ENCODE measurements at regions not wholly inside any gene's neighbourhood (a gene's known extent, or its start where the extent isn't known, plus 50 kb on each side); places are given as distances from the start of the nearest gene placed in this dataset.

DNA sequence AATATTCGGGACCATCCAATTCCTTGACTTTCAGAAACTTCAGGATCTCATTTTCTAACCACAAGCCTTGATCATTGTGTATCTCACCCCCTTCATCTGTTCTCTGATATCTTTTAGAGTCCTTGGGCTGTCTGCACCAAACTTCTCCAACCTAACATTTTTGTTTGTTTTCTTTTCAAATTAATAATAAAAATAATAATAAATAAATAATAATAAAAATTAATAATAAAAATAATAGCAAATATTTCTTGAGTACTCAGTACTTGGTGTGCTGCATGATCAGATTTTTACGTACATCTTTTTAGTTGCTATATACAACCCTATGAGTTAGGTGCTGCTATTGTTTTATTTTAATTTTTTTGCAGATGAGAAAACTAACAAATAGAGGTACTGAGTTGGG is 70.2 kb upstream of the TPRG1 start:
- Histone ChIP-seq H4K8ac (ENCODE audit: low read length) (no peak overlapping the region), H3K14ac (ENCODE audit: low read length in 2 of 2) (no peak overlapping the region), H2AK5ac (ENCODE audit: low read length, severe bottlenecking) (no peak overlapping the region), H3K23ac (ENCODE audit: low read length in 2 of 2) (no peak overlapping the region), H2BK15ac (ENCODE audit: low read depth, poor library complexity, severe bottlenecking) (no peak overlapping the region), H3K4me2 (ENCODE audit: low read length, poor library complexity, severe bottlenecking) (no peak overlapping the region), H2BK12ac (ENCODE audit: low read length in 2 of 2) (no peak overlapping the region), H3K27ac (ENCODE audit: low read length, poor library complexity, severe bottlenecking) (no peak overlapping the region), H3K4me1 (ENCODE audit: control insufficient read depth, insufficient read depth, low read depth, low read length) (no peaks in the 10 kb centered on the region), H2AFZ (ENCODE audit: low read depth, low read length) (no peak overlapping the region), H3K27me3 (ENCODE audit: control insufficient read depth in 1 of 2, insufficient read depth in 1 of 2, low read length in 2 of 2) (peaks cover 0 to 5% of the 10 kb centered on the region in 2 experiments), H3K9me3 (ENCODE audit: control insufficient read depth, low read length) (no peaks in the 10 kb centered on the region), H3K4me3 (ENCODE audit: insufficient read depth in 1 of 2, low read depth in 1 of 2, low read length in 2 of 2) (no peak overlapping the region), H2BK5ac (ENCODE audit: low read depth, low read length, poor library complexity, severe bottlenecking) (no peak overlapping the region), H3K18ac (ENCODE audit: low read depth in 1 of 2, low read length in 2 of 2) (no peak overlapping the region), H3K9ac (ENCODE audit: low read length) (no peak overlapping the region), H4K91ac (ENCODE audit: low read length) (no peak overlapping the region), H3K4ac (ENCODE audit: low read depth in 1 of 2, low read length in 2 of 2) (no peak overlapping the region), H3K79me1 (replicated peaks; ENCODE audit: low read length, poor library complexity, severe bottlenecking) (no peaks in the 10 kb centered on the region), H3K36me3 (ENCODE audit: control insufficient read depth in 1 of 2, insufficient read depth in 2 of 2, low read depth in 1 of 2, low read length in 2 of 2) (no peaks in the 10 kb centered on the region), H2BK120ac (ENCODE audit: low read depth, low read length) (no peak overlapping the region)
- WGBS = 89% methylated on average over 1 of the region's 2 CpGs
- no peak for DNase-seq

DNA sequence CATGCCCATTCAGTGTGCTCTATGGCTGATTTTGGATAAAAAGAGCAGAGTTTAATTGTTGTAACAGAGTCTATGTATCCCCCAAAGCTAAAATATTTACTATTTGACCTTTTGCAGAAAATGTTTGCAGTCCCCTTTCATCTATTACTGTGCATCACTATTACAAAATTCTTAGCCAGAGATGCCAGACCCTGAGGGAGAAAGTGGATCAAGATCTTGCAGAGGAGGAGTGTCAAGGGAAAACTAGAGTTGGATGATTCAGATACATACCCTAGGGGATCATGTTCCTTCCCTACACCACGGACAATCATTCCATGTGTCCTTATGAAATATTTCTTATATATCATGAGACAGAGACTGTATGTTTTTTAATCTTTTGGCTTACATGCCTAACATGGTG is 68.6 kb upstream of the TPRG1 start:
- no peak overlapping the region for H3K4ac ChIP-seq (ENCODE audit: low read depth in 1 of 2, low read length in 2 of 2)

DNA sequence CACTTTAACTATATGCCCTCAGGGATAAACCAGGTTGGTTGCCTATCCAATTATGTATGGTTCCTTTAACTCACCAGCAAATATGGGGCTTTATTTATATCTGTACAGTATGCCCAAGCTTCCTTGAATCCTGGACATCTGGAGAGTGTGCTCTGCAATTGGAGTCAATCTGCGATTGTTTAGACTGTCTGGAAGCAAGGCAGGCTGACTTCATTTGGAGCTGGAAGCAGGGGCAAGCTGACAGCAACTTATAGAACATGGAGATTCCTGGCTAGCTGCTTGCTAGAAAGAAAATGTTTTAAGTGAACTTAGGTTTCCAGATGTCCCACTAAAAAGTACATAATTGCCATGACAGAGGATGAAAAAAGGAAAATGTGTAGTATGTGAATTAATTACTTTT is 63.7 kb upstream of the TPRG1 start:
- Histone ChIP-seq H2BK12ac (ENCODE audit: low read length in 2 of 2) (no peak overlapping the region), H3K79me1 (replicated peaks; ENCODE audit: low read length, poor library complexity, severe bottlenecking) (no peaks in the 10 kb centered on the region), H3K36me3 (ENCODE audit: control insufficient read depth in 1 of 2, insufficient read depth in 2 of 2, low read depth in 1 of 2, low read length in 2 of 2) (no peaks in the 10 kb centered on the region), H3K18ac (ENCODE audit: low read depth in 1 of 2, low read length in 2 of 2) (no peak overlapping the region), H3K27me3 (ENCODE audit: control insufficient read depth in 1 of 2, insufficient read depth in 1 of 2, low read length in 2 of 2) (peaks cover 0 to 12% of the 10 kb centered on the region in 2 experiments), H3K4me1 (ENCODE audit: control insufficient read depth, insufficient read depth, low read depth, low read length) (no peaks in the 10 kb centered on the region), H3K23ac (ENCODE audit: low read length in 2 of 2) (no peak overlapping the region), H3K9ac (ENCODE audit: low read length) (no peak overlapping the region), H2BK120ac (ENCODE audit: low read depth, low read length) (no peak overlapping the region), H3K27ac (ENCODE audit: low read length, poor library complexity, severe bottlenecking) (no peak overlapping the region), H2AK5ac (ENCODE audit: low read length, severe bottlenecking) (no peak overlapping the region), H3K4me2 (ENCODE audit: low read length, poor library complexity, severe bottlenecking) (no peak overlapping the region), H3K9me3 (ENCODE audit: control insufficient read depth, low read length) (peaks cover 9% of the 10 kb centered on the region), H2BK15ac (ENCODE audit: low read depth, poor library complexity, severe bottlenecking) (no peak overlapping the region), H4K91ac (ENCODE audit: low read length) (no peak overlapping the region), H3K4ac (ENCODE audit: low read depth in 1 of 2, low read length in 2 of 2) (no peak overlapping the region), H2BK5ac (ENCODE audit: low read depth, low read length, poor library complexity, severe bottlenecking) (no peak overlapping the region), H2AFZ (ENCODE audit: low read depth, low read length) (no peak overlapping the region), H3K14ac (ENCODE audit: low read length in 2 of 2) (no peak overlapping the region), H4K8ac (ENCODE audit: low read length) (no peak overlapping the region), H3K4me3 (ENCODE audit: insufficient read depth in 1 of 2, low read depth in 1 of 2, low read length in 2 of 2) (no peak overlapping the region)
- no peak for DNase-seq
- 64% methylated on average over 1 of the region's 1 CpG for WGBS

More for the DNA sequence above, 68.6 kb upstream of the TPRG1 start:
- Histone ChIP-seq H4K8ac (ENCODE audit: low read length) (no peak overlapping the region), H3K9me3 (ENCODE audit: control insufficient read depth, low read length) (no peaks in the 10 kb centered on the region), H4K91ac (ENCODE audit: low read length) (no peak overlapping the region), H3K14ac (ENCODE audit: low read length in 2 of 2) (no peak overlapping the region), H2BK12ac (ENCODE audit: low read length in 2 of 2) (no peak overlapping the region), H3K27me3 (ENCODE audit: control insufficient read depth in 1 of 2, insufficient read depth in 1 of 2, low read length in 2 of 2) (peaks cover 0 to 5% of the 10 kb centered on the region in 2 experiments), H3K27ac (ENCODE audit: low read length, poor library complexity, severe bottlenecking) (no peak overlapping the region), H3K9ac (ENCODE audit: low read length) (no peak overlapping the region), H2BK120ac (ENCODE audit: low read depth, low read length) (no peak overlapping the region), H2BK15ac (ENCODE audit: low read depth, poor library complexity, severe bottlenecking) (no peak overlapping the region), H3K4me1 (ENCODE audit: control insufficient read depth, insufficient read depth, low read depth, low read length) (no peaks in the 10 kb centered on the region), H3K36me3 (ENCODE audit: control insufficient read depth in 1 of 2, insufficient read depth in 2 of 2, low read depth in 1 of 2, low read length in 2 of 2) (no peaks in the 10 kb centered on the region), H3K4me3 (ENCODE audit: insufficient read depth in 1 of 2, low read depth in 1 of 2, low read length in 2 of 2) (no peak overlapping the region), H3K18ac (ENCODE audit: low read depth in 1 of 2, low read length in 2 of 2) (no peak overlapping the region), H2AK5ac (ENCODE audit: low read length, severe bottlenecking) (no peak overlapping the region), H3K23ac (ENCODE audit: low read length in 2 of 2) (no peak overlapping the region), H3K4me2 (ENCODE audit: low read length, poor library complexity, severe bottlenecking) (no peak overlapping the region), H2BK5ac (ENCODE audit: low read depth, low read length, poor library complexity, severe bottlenecking) (no peak overlapping the region), H2AFZ (ENCODE audit: low read depth, low read length) (no peak overlapping the region), H3K79me1 (replicated peaks; ENCODE audit: low read length, poor library complexity, severe bottlenecking) (no peaks in the 10 kb centered on the region)
- DNase-seq = no peak
- WGBS = no CpG with 5 or more reads among the region's 1 CpG

DNA sequence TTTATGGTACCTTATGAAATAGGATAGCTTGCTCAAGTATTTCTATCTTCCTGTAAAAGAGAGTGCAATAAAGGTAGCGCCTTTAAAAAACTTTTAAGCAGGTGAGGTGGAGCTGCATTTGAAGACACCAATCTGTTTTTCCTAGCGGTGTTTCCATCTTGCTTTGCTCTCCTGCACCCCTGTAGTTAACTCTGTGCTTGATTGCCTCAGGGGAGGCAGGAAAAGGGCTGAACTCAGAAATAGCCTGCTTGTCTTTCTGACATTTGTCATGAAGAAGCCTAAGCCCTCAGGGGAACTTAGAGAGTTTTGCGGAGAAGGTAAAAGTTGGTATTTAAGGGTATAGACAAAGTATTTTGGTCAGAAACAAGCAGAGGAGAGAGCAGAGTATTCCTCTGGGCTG is 63.0 kb upstream of the TPRG1 start:
- Histone ChIP-seq H3K27me3 (ENCODE audit: control insufficient read depth in 1 of 2, insufficient read depth in 1 of 2, low read length in 2 of 2) (peaks cover 0 to 10% of the 10 kb centered on the region in 2 experiments), H3K23ac (ENCODE audit: low read length in 2 of 2) (no peak overlapping the region), H3K9me3 (ENCODE audit: control insufficient read depth, low read length) (peaks cover 9% of the 10 kb centered on the region), H3K4me2 (ENCODE audit: low read length, poor library complexity, severe bottlenecking) (no peak overlapping the region), H4K91ac (ENCODE audit: low read length) (no peak overlapping the region), H3K79me1 (replicated peaks; ENCODE audit: low read length, poor library complexity, severe bottlenecking) (no peaks in the 10 kb centered on the region), H3K4me3 (ENCODE audit: insufficient read depth in 1 of 2, low read depth in 1 of 2, low read length in 2 of 2) (no peak overlapping the region), H2AK5ac (ENCODE audit: low read length, severe bottlenecking) (no peak overlapping the region), H3K4me1 (ENCODE audit: control insufficient read depth, insufficient read depth, low read depth, low read length) (no peaks in the 10 kb centered on the region), H3K36me3 (ENCODE audit: control insufficient read depth in 1 of 2, insufficient read depth in 2 of 2, low read depth in 1 of 2, low read length in 2 of 2) (no peaks in the 10 kb centered on the region), H2BK12ac (ENCODE audit: low read length in 2 of 2) (no peak overlapping the region), H4K8ac (ENCODE audit: low read length) (no peak overlapping the region), H2BK15ac (ENCODE audit: low read depth, poor library complexity, severe bottlenecking) (no peak overlapping the region), H3K14ac (ENCODE audit: low read length in 2 of 2) (no peak overlapping the region), H2BK5ac (ENCODE audit: low read depth, low read length, poor library complexity, severe bottlenecking) (no peak overlapping the region), H3K9ac (ENCODE audit: low read length) (no peak overlapping the region), H3K4ac (ENCODE audit: low read depth in 1 of 2, low read length in 2 of 2) (no peak overlapping the region), H3K27ac (ENCODE audit: low read length, poor library complexity, severe bottlenecking) (no peak overlapping the region), H2AFZ (ENCODE audit: low read depth, low read length) (no peak overlapping the region), H3K18ac (ENCODE audit: low read depth in 1 of 2, low read length in 2 of 2) (no peak overlapping the region), H2BK120ac (ENCODE audit: low read depth, low read length) (no peak overlapping the region)
- 89% methylated on average over 3 of the region's 3 CpGs for WGBS
- no peak for DNase-seq

All from mesenchymal stem cell (in vitro differentiated cells and primary cell).